ENCODE measurements at regions not wholly inside any gene's neighbourhood (a gene's known extent, or its start where the extent isn't known, plus 50 kb on each side); places are given as distances from the start of the nearest gene placed in this dataset.
"Not testable (repeated sequence)": the region's sequence is repeated elsewhere in the genome, so short reads cannot be mapped to it uniquely, and the experiment has no call there.

GRCh38 chr5:136621743-136622142 lies 256.4 kb upstream of the TRPC7 start:
- DNase-seq (ENCODE audit: low read depth) = no peak

- DNase-seq (ENCODE audit: low read depth) = no peak
These were observed 255.3 kb upstream of the TRPC7 start for GRCh38 chr5:136620621-136621020.

- peak; percentile 75 for DNase-seq (ENCODE audit: low read depth)
These were observed 254.7 kb upstream of the TRPC7 start for GRCh38 chr5:136620016-136620419.

GRCh38 chr5:136619556-136619955 lies 254.2 kb upstream of the TRPC7 start:
- DNase-seq (ENCODE audit: low read depth) = no peak

- DNase-seq (ENCODE audit: low read depth) = no peak
These were observed 250.1 kb upstream of the TRPC7 start for GRCh38 chr5:136615251-136616119.

- no peak for DNase-seq (ENCODE audit: low read depth)
These were observed 247.9 kb upstream of the TRPC7 start for GRCh38 chr5:136613230-136613629.

GRCh38 chr5:136605638-136606037 lies 240.3 kb upstream of the TRPC7 start:
- no peak for DNase-seq (ENCODE audit: low read depth)

- no peak for DNase-seq (ENCODE audit: low read depth)
These were observed 235.0 kb upstream of the TRPC7 start for GRCh38 chr5:136600306-136600705.

- no peak for DNase-seq (ENCODE audit: low read depth)
These were observed 233.6 kb upstream of the TRPC7 start for GRCh38 chr5:136598802-136599404.

GRCh38 chr5:136594416-136594815 lies 229.1 kb upstream of the TRPC7 start:
- DNase-seq (ENCODE audit: low read depth) = no peak

GRCh38 chr5:136590581-136590980 lies 225.2 kb upstream of the TRPC7 start:
- DNase-seq (ENCODE audit: low read depth) = no peak

- no peak for DNase-seq (ENCODE audit: low read depth)
These were observed 220.9 kb upstream of the TRPC7 start for GRCh38 chr5:136586196-136586595.

GRCh38 chr5:136584474-136584873 lies 219.1 kb upstream of the TRPC7 start:
- DNase-seq (ENCODE audit: low read depth) = no peak

GRCh38 chr5:136579238-136579637 lies 213.9 kb upstream of the TRPC7 start:
- no peak for DNase-seq (ENCODE audit: low read depth)

GRCh38 chr5:136569875-136570274 lies 204.5 kb upstream of the TRPC7 start:
- not testable (repeated sequence) for DNase-seq (ENCODE audit: low read depth)

GRCh38 chr5:136565457-136565856 lies 200.1 kb upstream of the TRPC7 start:
- DNase-seq (ENCODE audit: low read depth) = not testable (repeated sequence)

GRCh38 chr5:136565050-136565449 lies 199.7 kb upstream of the TRPC7 start:
- DNase-seq (ENCODE audit: low read depth) = not testable (repeated sequence)

GRCh38 chr5:136564431-136564830 lies 199.1 kb upstream of the TRPC7 start:
- not testable (repeated sequence) for DNase-seq (ENCODE audit: low read depth)

- no peak for DNase-seq (ENCODE audit: low read depth)
These were observed 198.1 kb upstream of the TRPC7 start for GRCh38 chr5:136563489-136563888.

- no peak for DNase-seq (ENCODE audit: low read depth)
These were observed 194.8 kb upstream of the TRPC7 start for GRCh38 chr5:136560126-136560525.

- no peak for DNase-seq (ENCODE audit: low read depth)
These were observed 194.3 kb upstream of the TRPC7 start for GRCh38 chr5:136559651-136560050.

GRCh38 chr5:136547096-136547495 lies 181.8 kb upstream of the TRPC7 start:
- not testable (repeated sequence) for DNase-seq (ENCODE audit: low read depth)

- not testable (repeated sequence) for DNase-seq (ENCODE audit: low read depth)
These were observed 181.1 kb upstream of the TRPC7 start for GRCh38 chr5:136546441-136546840.
